H1 (cell line): ENCODE measurements at regions not wholly inside any gene's neighbourhood (a gene's known extent, or its start where the extent isn't known, plus 50 kb on each side); places are given as distances from the start of the nearest gene placed in this dataset.

Source experiments
- CTCF ChIA-PET: fragments of 300-600 bp; sonication (Branson Sonifier 250); formaldehyde crosslinking; loops from one replicate; lab custom pipeline; 2021; ENCODE audit not compliant: partially characterized antibody; lab: Charles Lee
- POLR2A ChIA-PET: fragments of 300-600 bp; sonication (Branson Sonifier 250); formaldehyde crosslinking; loops from one replicate; lab custom pipeline; 2021; ENCODE audit warnings: inconsistent platforms; ENCODE audit not compliant: partially characterized antibody; lab: Charles Lee
- DNase-seq, 2 experiments: peaks; one replicate each; pipeline versions ENCODE4 v3.0.0 to v3.0.0-alpha.2; 2010 to 2022; ENCODE audit warnings: low spot score in 2 of 2, low read depth in 1 of 2, mixed read lengths in 1 of 2
- FAIRE-seq: peaks from 2 replicates; lab custom pipeline; 2011; peaks lifted over from hg19 to GRCh38; lab: Jason Lieb, UNC
- H2AFZ ChIP-seq: 2 replicates; pipeline ENCODE4 v1.8.1; 2012; ENCODE audit warnings: low read length, inconsistent platforms
- H2AK5ac ChIP-seq: 2 replicates; pipeline ENCODE4 v1.6.1; 2013; ENCODE audit warnings: low read depth, low read length
- H2BK120ac ChIP-seq: replicated peaks from 2 replicates; pipeline ENCODE3; 2013; ENCODE audit warnings: low read depth, low read length, inconsistent platforms
- H2BK12ac ChIP-seq: 2 replicates; pipeline ENCODE4 v1.6.1; 2013; ENCODE audit warnings: low read depth, low read length
- H2BK15ac ChIP-seq: 2 replicates; pipeline ENCODE4 v1.6.1; 2013; ENCODE audit warnings: low read length
- H2BK20ac ChIP-seq: 2 replicates; pipeline ENCODE4 v1.6.1; 2013; ENCODE audit warnings: low read length
- H2BK5ac ChIP-seq: 2 replicates; pipeline ENCODE4 v1.6.1; 2013; ENCODE audit warnings: low read depth, low read length
- H3K14ac ChIP-seq: 2 replicates; pipeline ENCODE4 v1.6.1; 2013; ENCODE audit warnings: inconsistent platforms; ENCODE audit not compliant: insufficient read length
- H3K18ac ChIP-seq: 2 replicates; pipeline ENCODE4 v1.6.1; 2013; ENCODE audit warnings: low read length; ENCODE audit errors: extremely low read depth
- H3K23ac ChIP-seq: 2 replicates; pipeline ENCODE4 v1.6.1; 2013; ENCODE audit warnings: inconsistent platforms; ENCODE audit not compliant: insufficient read length
- H3K23me2 ChIP-seq: 2 replicates; pipeline ENCODE4 v1.6.1; 2013; ENCODE audit warnings: low read depth, low read length
- H3K27ac ChIP-seq: 2 replicates; pipeline ENCODE4 v1.6.1; 2011; ENCODE audit warnings: low read depth, low read length, inconsistent platforms
- H3K27me3 ChIP-seq, 4 experiments: replicated peaks in 1 of 4; 1 replicate in 1 of 4; 2 replicates in 3 of 4; pipeline versions ENCODE4 v1.6.1 to v1.8.1; 2011 to 2013; ENCODE audit warnings: low read length in 3 of 4, mild to moderate bottlenecking in 3 of 4, inconsistent platforms in 2 of 4, mixed read lengths in 2 of 4, moderate library complexity in 1 of 4; ENCODE audit not compliant: control insufficient read depth in 3 of 4, insufficient read depth in 3 of 4; ENCODE audit errors: extremely low read depth in 1 of 4
- H3K36me3 ChIP-seq, 4 experiments: 2 replicates each; pipeline versions ENCODE4 v1.6.1 to v1.8.1; 2011 to 2013; ENCODE audit warnings: mild to moderate bottlenecking in 4 of 4, low read length in 3 of 4, moderate library complexity in 2 of 4, control low read depth in 1 of 4, inconsistent platforms in 1 of 4; ENCODE audit not compliant: insufficient read depth in 4 of 4, control insufficient read depth in 2 of 4
- H3K4ac ChIP-seq: replicated peaks from 2 replicates; pipeline ENCODE3; 2013; ENCODE audit warnings: low read length, low read depth, mixed read lengths, inconsistent platforms; ENCODE audit not compliant: insufficient read length
- H3K4me1 ChIP-seq, 4 experiments: replicated peaks in 1 of 4; 1 replicate in 1 of 4; 2 replicates in 3 of 4; pipeline versions ENCODE4 v1.6.1 to v1.8.1; 2011 to 2013; ENCODE audit warnings: low read length in 3 of 4, inconsistent platforms in 2 of 4, mixed read lengths in 1 of 4; ENCODE audit not compliant: insufficient read depth in 4 of 4, control insufficient read depth in 3 of 4
- H3K4me2 ChIP-seq, 2 experiments: 2 replicates each; pipeline versions ENCODE4 v1.6.1 to v1.8.1; 2011 to 2013; ENCODE audit warnings: low read depth in 2 of 2, low read length in 2 of 2, control low read depth in 1 of 2, inconsistent platforms in 1 of 2, mild to moderate bottlenecking in 1 of 2; ENCODE audit not compliant: insufficient read depth in 1 of 2
- H3K4me3 ChIP-seq, 4 experiments: fragments of 200-600, 300-600 bp in 1 of 4; sonication (generic), shearing (Covaris generic), sonication (Bioruptor Twin) in 1 of 4; 2 replicates each; pipeline versions ENCODE4 v1.5.1 to v1.8.1; 2011 to 2016; ENCODE audit warnings: low read length in 4 of 4, low read depth in 3 of 4, control low read depth in 2 of 4, inconsistent platforms in 2 of 4, mild to moderate bottlenecking in 2 of 4, mixed read lengths in 1 of 4, moderate library complexity in 1 of 4; ENCODE audit not compliant: insufficient read depth in 2 of 4; ENCODE audit errors: extremely low read depth in 1 of 4
- H3K56ac ChIP-seq: replicated peaks from 2 replicates; pipeline ENCODE3; 2013; ENCODE audit warnings: low read depth, mild to moderate bottlenecking, mixed read lengths, low read length, inconsistent platforms; ENCODE audit not compliant: insufficient read length
- H3K79me1 ChIP-seq: 2 replicates; pipeline ENCODE4 v1.6.1; 2013; ENCODE audit warnings: low read depth, low read length, control low read depth
- H3K79me2 ChIP-seq, 2 experiments: 2 replicates each; pipeline versions ENCODE4 v1.6.1 to v1.8.1; 2012 to 2013; ENCODE audit warnings: low read length in 2 of 2, mild to moderate bottlenecking in 2 of 2, inconsistent platforms in 1 of 2; ENCODE audit not compliant: insufficient read depth in 2 of 2, control insufficient read depth in 1 of 2
- H3K9ac ChIP-seq, 4 experiments: replicated peaks in 1 of 4; 1 replicate in 1 of 4; 2 replicates in 3 of 4; pipeline versions ENCODE4 v1.6.1 to v1.8.1; 2011 to 2013; ENCODE audit warnings: low read depth in 3 of 4, low read length in 3 of 4, control low read depth in 2 of 4, mild to moderate bottlenecking in 2 of 4, moderate library complexity in 2 of 4, inconsistent platforms in 1 of 4; ENCODE audit errors: extremely low read depth in 1 of 4
- H3K9me3 ChIP-seq, 2 experiments: 2 replicates each; pipeline versions ENCODE4 v1.6.1 to v1.8.1; 2012 to 2013; ENCODE audit warnings: mild to moderate bottlenecking in 2 of 2, moderate library complexity in 2 of 2, control low read depth in 1 of 2, inconsistent platforms in 1 of 2, low read depth in 1 of 2, low read length in 1 of 2, mixed read lengths in 1 of 2; ENCODE audit not compliant: insufficient read depth in 2 of 2
- H4K20me1 ChIP-seq, 2 experiments: replicated peaks in 1 of 2; 2 replicates each; pipeline versions ENCODE3 to v1.8.1; 2011 to 2013; ENCODE audit warnings: inconsistent platforms in 2 of 2, low read length in 2 of 2, mild to moderate bottlenecking in 1 of 2; ENCODE audit not compliant: insufficient read depth in 2 of 2, control insufficient read depth in 1 of 2
- H4K5ac ChIP-seq: 2 replicates; pipeline ENCODE4 v1.6.1; 2013; ENCODE audit warnings: low read length, low read depth, mixed read lengths, inconsistent platforms; ENCODE audit not compliant: insufficient read length
- H4K8ac ChIP-seq: 2 replicates; pipeline ENCODE4 v1.8.0; 2013; ENCODE audit warnings: mild to moderate bottlenecking, moderate library complexity, low read length, inconsistent platforms; ENCODE audit not compliant: insufficient read depth; ENCODE audit errors: extremely low read depth
- H4K91ac ChIP-seq: replicated peaks from 2 replicates; pipeline ENCODE3; 2013; ENCODE audit warnings: low read length, mixed read lengths, inconsistent platforms; ENCODE audit not compliant: insufficient read length
- BACH1 ChIP-seq: IDR thresholded peaks from 2 replicates; pipeline ENCODE4 v1.6.1; 2012; ENCODE audit warnings: low read length, improper control_type of control experiment
- EP300 ChIP-seq, 2 experiments: IDR thresholded peaks; 1 replicate in 1 of 2; 2 replicates in 1 of 2; pipeline ENCODE4 v1.6.1; 2011 to 2012; ENCODE audit warnings: low read depth in 2 of 2, low read length in 2 of 2, mild to moderate bottlenecking in 2 of 2, borderline replicate concordance in 1 of 2, inconsistent platforms in 1 of 2, moderate library complexity in 1 of 2
- POLR2AphosphoS5 ChIP-seq: IDR thresholded peaks from 2 replicates; pipeline ENCODE4 v1.6.1; 2011; ENCODE audit warnings: low read depth, low read length
- RAD21 ChIP-seq, 2 experiments: IDR thresholded peaks in 1 of 2; conservative IDR thresholded peaks in 1 of 2; 2 replicates each; pipeline ENCODE4 v1.6.1; 2011; ENCODE audit warnings: low read depth in 2 of 2, low read length in 2 of 2, improper control_type of control experiment in 1 of 2, inconsistent platforms in 1 of 2, mild to moderate bottlenecking in 1 of 2, moderate library complexity in 1 of 2
- RNF2 ChIP-seq: fragments of 200-900, 300-1000 bp; sonication (generic); IDR thresholded peaks from 2 replicates; pipeline ENCODE4 v1.7.1; 2016; ENCODE audit warnings: borderline replicate concordance, low read depth, mild to moderate bottlenecking, antibody characterized with exemption, low read length; ENCODE audit not compliant: poor library complexity, severe bottlenecking; ENCODE audit errors: missing control alignments
- TAF1 ChIP-seq: IDR thresholded peaks from 2 replicates; pipeline ENCODE4 v1.6.1; 2011; ENCODE audit warnings: mild to moderate bottlenecking, low read depth, low read length
- TEAD4 ChIP-seq: IDR thresholded peaks from 2 replicates; pipeline ENCODE4 v1.6.1; 2012; ENCODE audit warnings: low read depth, low read length, inconsistent platforms, mixed read lengths
- WGBS, 2 experiments: shearing (Covaris generic) in 1 of 2; methylation state at CpG; one replicate each; pipeline versions ENCODE4 v1.1.6 to v1.1.7; 2013 to 2015; ENCODE audit warnings: low lambda C conversion rate in 2 of 2, mixed read lengths in 2 of 2, inconsistent platforms in 1 of 2, low coverage in 1 of 2, missing lambda C conversion rate in 1 of 2; ENCODE audit not compliant: insufficient replicate concordance in 2 of 2, insufficient coverage in 1 of 2, insufficient read length in 1 of 2; ENCODE audit errors: extremely low coverage in 1 of 2, missing lambda C conversion rate in 1 of 2; 5-methylcytosine and 5-hydroxymethylcytosine counted together

DNA sequence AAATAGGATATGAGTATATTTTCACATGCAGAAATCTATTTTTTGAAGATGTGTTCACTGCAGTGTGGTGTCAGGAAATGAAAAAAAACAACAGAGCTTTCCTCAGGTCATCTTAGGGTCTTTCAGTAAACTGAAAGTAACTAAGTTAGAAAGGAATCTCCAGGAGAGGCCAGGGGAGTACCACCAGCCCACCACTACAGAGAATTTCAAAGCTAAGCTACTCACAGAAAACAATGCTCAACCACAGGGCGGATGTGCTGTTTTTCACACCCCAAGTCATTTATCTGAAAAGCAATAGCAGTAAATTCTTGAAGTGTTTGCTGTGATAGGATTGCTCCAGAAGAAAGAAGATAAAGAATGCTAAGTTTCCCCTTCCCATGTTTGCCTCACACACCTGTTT is 79.0 kb downstream of the IFNG start:
- FAIRE-seq (peak; percentile 88), DNase-seq (no peak)
- ChIA-PET POLR2A (no interaction called here), CTCF (interaction anchor here (1.0 to 2.0 kb wide), 2 partner anchors 33 to 142 kb away, joined by 3 to 10 read pairs; no protein-coding TSS in a partner anchor)
- H2AK5ac ChIP-seq = no peak overlapping the region
- H3K27me3 ChIP-seq = peaks cover 0 to under 1% (median under 1%) of the 10 kb centered on the region in 4 experiments; a peak in 3 of 7 replicates
- H3K18ac ChIP-seq = no peak overlapping the region
- no peaks in the 10 kb centered on the region for H3K23me2 ChIP-seq
- H3K9me3 ChIP-seq = peaks cover 15 to 17% of the 10 kb centered on the region in 2 experiments
- H3K9ac ChIP-seq = no peak overlapping the region
- H2BK12ac ChIP-seq = no peak overlapping the region
- H4K20me1 ChIP-seq = no peaks in the 10 kb centered on the region
- no peak overlapping the region for H2BK5ac ChIP-seq
- H2BK20ac ChIP-seq = no peak overlapping the region
- H3K4me2 ChIP-seq = peak overlapping the region in 1 of 2 experiments; percentile 14; a peak in 1 of 4 replicates
- H3K4ac ChIP-seq = no peak overlapping the region
- no peak overlapping the region for H3K56ac ChIP-seq
- no peak overlapping the region for H2BK15ac ChIP-seq
- no peak overlapping the region for H4K91ac ChIP-seq
- H3K79me2 ChIP-seq = no peaks in the 10 kb centered on the region
- WGBS, 2 experiments = 18% methylated on average over 1 of the region's 1 CpG; no CpG with 5 or more reads in 1 of the 2 experiments
- H3K14ac ChIP-seq = no peak overlapping the region
- no peak overlapping the region for H4K5ac ChIP-seq
- no peak overlapping the region for H3K27ac ChIP-seq
- H3K36me3 ChIP-seq = no peaks in the 10 kb centered on the region
- peak overlapping the region in 1 of 4 experiments; percentile 15; a peak in 1 of 8 replicates for H3K4me3 ChIP-seq
- TF ChIP-seq TEAD4 (peak; percentile 28; the same call in 1 of the 2 replicates), POLR2AphosphoS5 (no peak), TAF1 (no peak), RNF2 (no peak), RAD21 (IDR thresholded peaks at IDR 0.05 in 1 of 2, conservative IDR thresholded peaks at IDR 0.05 in 1 of 2; ENCODE audit: low read depth in 2 of 2, low read length in 2 of 2) (peak in 1 of 2 experiments; percentile 12; a peak in 1 of 4 replicates), BACH1 (no peak), EP300 (IDR thresholded peaks at IDR 0.05; ENCODE audit: borderline replicate concordance in 1 of 2, low read depth in 2 of 2, low read length in 2 of 2) (no peak)
- TF ChIP-seq, all 59 proteins: peak for 2
- Histone ChIP-seq H2AFZ (no peak overlapping the region), H2BK120ac (no peak overlapping the region), H3K79me1 (no peaks in the 10 kb centered on the region), H4K8ac (no peak overlapping the region), H3K4me1 (peaks cover 0 to 3% (median under 1%) of the 10 kb centered on the region in 4 experiments; a peak in 4 of 7 replicates), H3K23ac (no peak overlapping the region)
